Neural progenitor cell (in vitro differentiated cells): ENCODE measurements at regions not wholly inside any gene's neighbourhood (a gene's known extent, or its start where the extent isn't known, plus 50 kb on each side); places are given as distances from the start of the nearest gene placed in this dataset.

Source experiments
- CTCF ChIP-seq: fragments of 200-600 bp; sonication (generic); IDR thresholded peaks from 2 replicates; pipeline ENCODE4 v1.5.1; 2017; ENCODE audit warnings: antibody characterized with exemption, mild to moderate bottlenecking
- EZH2phosphoT487 ChIP-seq: fragments of 200-600 bp; sonication (generic); IDR thresholded peaks from 2 replicates; pipeline ENCODE4 v1.6.1; 2017; ENCODE audit warnings: antibody characterized with exemption

- TF ChIP-seq CTCF (no peak), EZH2phosphoT487 (no peak)
Measured at GRCh38 chr3:67073812-67074211, 75.7 kb downstream of the KBTBD8 start.
